Subcutaneous abdominal adipose tissue (tissue), 5 donors: ENCODE measurements at regions not wholly inside any gene's neighbourhood (a gene's known extent, or its start where the extent isn't known, plus 50 kb on each side); places are given as distances from the start of the nearest gene placed in this dataset.
A peak's percentile ranks its signal among the peaks of the same experiment; 100 is the strongest.

ENCODE experiments used
- H3K27ac ChIP-seq: one replicate; pipeline ENCODE4 v1.7.0; 2013; ENCODE audit warnings: low read depth, mild to moderate bottlenecking, inconsistent platforms, low read length, moderate library complexity
- H3K27me3 ChIP-seq, 5 donors: one replicate each; pipeline ENCODE4 v1.7.0; 2013; ENCODE audit warnings: low read length in 5 of 5, inconsistent platforms in 1 of 5; ENCODE audit not compliant: control insufficient read depth in 5 of 5, insufficient read depth in 4 of 5
- H3K36me3 ChIP-seq, 5 donors: one replicate each; pipeline ENCODE4 v1.7.0; 2013; ENCODE audit warnings: low read length in 5 of 5; ENCODE audit not compliant: control insufficient read depth in 5 of 5, insufficient read depth in 5 of 5
- H3K4me1 ChIP-seq, 5 donors: one replicate each; pipeline ENCODE4 v1.7.0; 2013; ENCODE audit warnings: low read length in 5 of 5, mild to moderate bottlenecking in 3 of 5, moderate library complexity in 1 of 5; ENCODE audit not compliant: control insufficient read depth in 5 of 5, insufficient read depth in 5 of 5
- H3K4me3 ChIP-seq, 5 donors: one replicate each; pipeline ENCODE4 v1.7.0; 2013; ENCODE audit warnings: low read length in 5 of 5, low read depth in 1 of 5
- H3K9ac ChIP-seq, 5 donors: one replicate each; pipeline ENCODE4 v1.7.0; 2013; ENCODE audit warnings: low read length in 5 of 5, mild to moderate bottlenecking in 4 of 5, moderate library complexity in 3 of 5
- H3K9me3 ChIP-seq, 5 donors: one replicate each; pipeline ENCODE4 v1.7.0; 2013; ENCODE audit warnings: low read length in 5 of 5; ENCODE audit not compliant: control insufficient read depth in 5 of 5
- donor health status: healthy.
- donor health status: healthy.
- donor health status: healthy.
- donor health status: healthy.
- donor health status: healthy.

DNA sequence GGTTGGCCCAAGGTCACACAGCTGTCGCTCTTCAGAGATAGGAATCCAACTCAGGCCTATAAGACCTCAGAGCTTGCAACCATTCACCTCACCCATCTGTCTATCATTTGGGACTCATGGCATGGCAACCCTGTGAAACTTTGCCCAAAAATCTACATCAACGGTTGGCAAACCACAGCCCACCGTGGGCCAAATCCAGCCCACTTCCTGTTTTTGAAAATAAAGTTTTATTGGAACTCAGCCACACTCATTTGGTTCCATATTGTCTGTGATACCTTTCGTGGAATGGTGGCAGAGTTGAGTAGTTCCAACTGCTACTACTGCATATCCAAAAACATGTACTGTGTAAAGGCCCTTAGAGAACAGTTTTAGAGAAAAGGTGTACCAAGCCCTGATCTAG is 307.8 kb downstream of the MN1 start:
- Histone ChIP-seq H3K27me3 (no peaks in the 10 kb centered on the region), H3K9me3 (peaks cover 0 to 14% (median 3%) of the 10 kb centered on the region in 5 donors), H3K4me3 (no peak overlapping the region)

DNA sequence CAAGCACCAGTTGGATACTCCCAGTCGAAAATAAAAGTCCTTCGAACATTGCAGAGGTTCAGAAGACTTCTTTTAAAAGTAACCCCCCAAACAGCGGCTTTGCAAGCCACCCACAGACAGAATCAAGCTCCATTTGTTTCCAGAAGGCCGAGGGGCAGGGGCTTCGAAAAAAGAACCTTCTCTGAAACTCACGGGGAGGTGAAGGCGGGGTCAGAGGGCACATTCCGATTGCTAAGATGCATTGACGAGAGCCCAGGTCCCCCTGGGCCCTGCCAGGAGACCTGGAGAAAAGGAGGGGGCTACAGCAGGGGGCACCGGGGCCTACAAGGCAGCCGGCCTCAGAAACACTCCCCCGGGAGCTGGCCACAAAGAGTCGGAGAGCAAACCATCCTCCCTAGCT is 306.8 kb downstream of the MN1 start:
- H3K9ac ChIP-seq = no peak overlapping the region

More for the DNA sequence above, 307.8 kb downstream of the MN1 start:
- Histone ChIP-seq H3K36me3 (no peaks in the 10 kb centered on the region), H3K27ac (no peak overlapping the region), H3K9ac (no peak overlapping the region), H3K4me1 (peaks cover 0 to 3% (median 0%) of the 10 kb centered on the region in 5 donors)

DNA sequence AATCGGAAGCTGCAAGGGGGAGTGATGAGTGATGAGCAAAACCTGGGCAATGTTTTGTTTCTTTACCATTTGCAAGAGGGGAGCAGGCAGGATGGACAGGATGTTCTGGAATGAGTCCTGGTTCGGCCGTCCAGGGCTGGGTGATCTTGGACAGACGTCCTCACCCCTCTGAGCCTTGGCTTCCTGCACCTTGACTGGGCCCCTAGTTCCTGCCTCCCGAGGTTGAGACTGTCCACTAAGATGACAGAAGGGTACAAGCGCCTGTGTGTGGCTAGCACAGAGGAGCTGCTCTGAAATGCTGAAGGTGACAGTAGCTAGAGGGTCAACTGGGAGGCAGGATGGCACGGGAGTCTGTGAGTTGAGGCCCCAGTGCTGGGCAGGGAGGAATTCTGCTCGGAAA is 306.2 kb downstream of the MN1 start:
- no peaks in the 10 kb centered on the region for H3K4me1 ChIP-seq
- H3K4me3 ChIP-seq = no peak overlapping the region
- H3K9me3 ChIP-seq = peaks cover 0 to 14% (median 3%) of the 10 kb centered on the region in 5 donors
- no peak overlapping the region for H3K9ac ChIP-seq
- no peak overlapping the region for H3K27ac ChIP-seq
- no peaks in the 10 kb centered on the region for H3K36me3 ChIP-seq
- no peaks in the 10 kb centered on the region for H3K27me3 ChIP-seq

More for the DNA sequence above, 306.8 kb downstream of the MN1 start:
- Histone ChIP-seq H3K4me1 (no peaks in the 10 kb centered on the region), H3K4me3 (no peak overlapping the region), H3K27ac (no peak overlapping the region), H3K27me3 (no peaks in the 10 kb centered on the region), H3K36me3 (no peaks in the 10 kb centered on the region), H3K9me3 (peaks cover 0 to 14% (median 3%) of the 10 kb centered on the region in 5 donors)

DNA sequence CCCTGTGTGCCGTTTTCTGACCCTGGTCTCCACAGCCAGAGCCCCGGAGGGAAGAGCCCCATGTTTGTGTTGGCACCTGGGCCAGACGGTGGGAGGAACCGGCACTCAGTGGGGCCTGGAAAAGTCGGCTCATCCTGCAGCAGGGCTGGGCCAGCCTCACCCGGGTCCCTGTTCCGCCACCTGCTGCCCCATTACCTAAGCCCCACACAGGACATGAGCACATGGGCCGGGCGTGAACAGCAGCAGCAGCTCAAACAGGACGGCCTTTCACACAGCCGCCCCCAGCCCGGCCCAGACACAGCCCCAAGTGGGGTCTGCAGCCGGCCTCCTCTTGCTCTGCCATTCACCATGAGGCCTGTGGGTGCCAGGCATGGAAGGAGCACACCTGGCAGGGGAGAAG is 302.4 kb downstream of the MN1 start:
- no peak overlapping the region for H3K9ac ChIP-seq

DNA sequence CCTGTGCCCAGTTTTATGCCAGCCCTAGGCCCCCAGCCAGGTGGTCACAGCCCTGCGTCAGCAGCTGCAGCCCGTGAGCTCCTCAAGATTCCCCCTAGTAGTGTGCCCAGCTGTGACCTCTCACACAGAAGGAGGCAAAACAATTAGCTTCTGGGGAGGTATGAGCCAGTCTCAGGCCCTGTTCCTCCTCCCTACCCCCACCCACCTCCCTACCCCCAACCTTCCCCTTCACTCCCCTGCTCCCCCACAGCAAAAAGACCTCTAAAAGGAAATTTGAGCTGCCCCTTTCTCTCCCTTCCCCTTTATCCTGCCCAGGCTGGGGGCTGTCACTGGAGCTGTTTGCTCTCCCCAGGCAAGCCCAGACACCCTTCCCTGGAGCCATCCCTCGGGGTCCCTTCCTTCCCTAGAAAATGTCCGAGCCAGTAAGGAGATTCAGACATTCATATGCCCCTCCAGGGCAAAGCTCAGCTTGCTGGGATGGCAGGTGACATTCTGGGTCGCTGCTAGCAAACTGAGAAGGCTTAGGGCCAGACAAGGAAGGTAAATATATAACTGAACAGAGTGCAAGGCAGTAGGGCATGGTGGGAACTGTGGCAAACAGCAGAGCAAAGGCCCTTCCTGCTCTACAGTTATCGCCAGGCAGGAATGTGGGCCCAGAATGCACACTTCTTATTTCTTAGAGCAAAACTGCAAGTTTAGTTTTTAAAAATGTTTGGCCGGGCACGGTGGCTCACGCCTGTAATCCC is 300.2 kb downstream of the MN1 start:
- peaks cover 0 to 10% (median 5%) of the 10 kb centered on the region in 5 donors for H3K4me1 ChIP-seq
- no peak overlapping the region for H3K9ac ChIP-seq
- H3K9me3 ChIP-seq = peaks cover 0 to 3% (median 0%) of the 10 kb centered on the region in 5 donors

More for the DNA sequence above, 302.4 kb downstream of the MN1 start:
- H3K36me3 ChIP-seq = no peaks in the 10 kb centered on the region
- H3K27ac ChIP-seq = no peak overlapping the region
- H3K27me3 ChIP-seq = no peaks in the 10 kb centered on the region
- no peak overlapping the region for H3K4me3 ChIP-seq
- H3K9me3 ChIP-seq = peaks cover 0 to 3% (median 0%) of the 10 kb centered on the region in 5 donors
- H3K4me1 ChIP-seq = no peaks in the 10 kb centered on the region

DNA sequence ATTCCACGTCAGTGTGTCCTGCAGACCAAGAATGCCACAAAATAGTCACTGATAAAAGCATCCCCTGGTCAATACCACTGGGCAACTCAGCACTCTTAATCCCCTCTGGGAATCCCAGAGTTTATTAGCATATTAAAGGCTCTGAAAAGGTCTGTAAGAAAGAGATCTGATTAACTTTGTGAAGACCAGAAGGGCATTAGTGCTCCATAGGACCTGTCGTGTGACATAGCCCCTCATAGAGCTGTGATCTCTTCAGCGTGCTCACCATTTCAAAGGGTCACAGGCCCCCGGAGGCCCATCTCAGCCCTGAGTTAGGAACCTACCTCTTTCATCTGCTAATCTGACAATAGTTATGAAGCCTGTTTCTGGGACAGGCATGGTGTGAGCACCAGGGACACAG is 299.2 kb downstream of the MN1 start:
- Histone ChIP-seq H3K9me3 (peaks cover 0 to 3% (median 0%) of the 10 kb centered on the region in 5 donors), H3K27me3 (no peaks in the 10 kb centered on the region), H3K4me3 (no peak overlapping the region), H3K27ac (no peak overlapping the region), H3K36me3 (no peaks in the 10 kb centered on the region), H3K9ac (no peak overlapping the region), H3K4me1 (peaks cover 2 to 15% (median 11%) of the 10 kb centered on the region in 5 donors)

More for the DNA sequence above, 300.2 kb downstream of the MN1 start:
- H3K4me3 ChIP-seq = no peak overlapping the region
- H3K27ac ChIP-seq = no peak overlapping the region
- H3K27me3 ChIP-seq = no peaks in the 10 kb centered on the region
- no peaks in the 10 kb centered on the region for H3K36me3 ChIP-seq

DNA sequence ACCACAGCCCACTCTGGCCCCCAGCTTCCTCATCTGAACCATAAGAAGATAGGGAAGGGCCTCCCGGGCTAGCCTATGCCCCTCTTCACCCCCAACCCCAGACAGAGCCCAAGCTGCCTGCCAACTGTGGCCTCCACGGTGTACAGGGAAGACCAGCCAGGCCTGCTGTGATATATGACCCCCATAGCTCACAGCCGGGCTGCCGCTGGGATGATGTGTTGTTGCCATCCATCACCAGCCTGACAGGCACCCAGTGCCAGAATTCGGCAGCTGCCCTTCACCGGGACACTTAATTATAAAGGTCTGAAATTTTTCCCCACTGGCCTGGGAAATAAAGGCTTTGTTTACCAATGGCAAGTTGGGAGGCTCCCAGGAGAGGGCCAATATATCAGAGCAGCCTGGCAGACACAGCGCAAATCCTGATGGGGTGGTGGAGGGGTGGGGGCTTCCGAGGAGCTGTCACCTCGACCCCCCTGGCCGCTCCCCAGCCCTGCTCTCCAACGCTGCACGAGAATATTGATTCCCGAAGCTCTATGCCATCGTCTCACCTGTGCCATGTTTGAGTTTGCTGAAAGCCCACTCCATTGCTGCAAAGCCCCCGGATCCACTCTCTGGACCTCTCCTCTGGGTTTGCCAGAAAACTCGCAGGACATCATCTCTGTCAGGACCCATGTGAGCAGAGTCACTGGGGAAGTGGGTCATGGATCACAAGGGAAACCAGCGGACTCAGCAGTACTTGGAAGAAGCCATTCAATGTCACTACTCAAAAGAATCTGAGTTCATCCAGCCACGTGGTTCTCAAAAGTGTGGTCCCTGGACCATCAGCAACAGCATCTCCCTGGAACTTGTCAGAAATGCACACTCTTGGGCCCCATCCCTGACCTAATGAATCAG is 296.9 kb downstream of the MN1 start:
- Histone ChIP-seq H3K36me3 (no peaks in the 10 kb centered on the region), H3K4me1 (peaks cover 2 to 15% (median 11%) of the 10 kb centered on the region in 5 donors), H3K9me3 (peaks cover 0 to 3% (median 0%) of the 10 kb centered on the region in 5 donors), H3K27me3 (no peaks in the 10 kb centered on the region), H3K4me3 (peak overlapping the region in 1 of 5 donors; percentile 12), H3K9ac (no peak overlapping the region), H3K27ac (no peak overlapping the region)

DNA sequence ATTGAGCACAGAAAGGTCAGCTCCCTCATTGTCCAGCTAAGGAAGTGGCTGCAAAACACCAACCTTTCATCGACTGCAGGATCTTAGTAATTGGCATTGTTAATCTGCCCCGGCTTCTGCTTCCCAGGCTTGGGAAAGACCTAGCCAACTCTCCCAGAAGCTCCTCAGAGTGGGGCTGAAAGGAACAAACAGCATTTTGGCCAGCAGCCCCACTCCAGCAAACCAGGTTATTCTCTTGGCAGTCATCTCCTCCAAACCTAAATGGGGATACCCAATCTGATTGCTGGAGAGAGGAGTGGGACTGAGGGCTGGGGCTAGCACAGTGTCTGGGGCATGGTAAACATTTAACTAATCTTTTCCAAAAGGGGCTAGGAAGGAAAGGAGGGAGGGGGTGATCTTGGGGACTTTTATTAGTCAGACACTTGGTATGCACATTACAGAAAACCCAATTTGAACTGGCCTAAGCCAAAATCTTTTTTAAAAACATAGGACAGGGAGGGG is 294.4 kb downstream of the MN1 start:
- no peak overlapping the region for H3K4me3 ChIP-seq
- H3K9me3 ChIP-seq = peaks cover 0 to 3% (median 0%) of the 10 kb centered on the region in 5 donors
- H3K36me3 ChIP-seq = no peaks in the 10 kb centered on the region
- H3K27me3 ChIP-seq = no peaks in the 10 kb centered on the region
- no peak overlapping the region for H3K27ac ChIP-seq
- peaks cover 2 to 27% (median 16%) of the 10 kb centered on the region in 5 donors for H3K4me1 ChIP-seq
- no peak overlapping the region for H3K9ac ChIP-seq

DNA sequence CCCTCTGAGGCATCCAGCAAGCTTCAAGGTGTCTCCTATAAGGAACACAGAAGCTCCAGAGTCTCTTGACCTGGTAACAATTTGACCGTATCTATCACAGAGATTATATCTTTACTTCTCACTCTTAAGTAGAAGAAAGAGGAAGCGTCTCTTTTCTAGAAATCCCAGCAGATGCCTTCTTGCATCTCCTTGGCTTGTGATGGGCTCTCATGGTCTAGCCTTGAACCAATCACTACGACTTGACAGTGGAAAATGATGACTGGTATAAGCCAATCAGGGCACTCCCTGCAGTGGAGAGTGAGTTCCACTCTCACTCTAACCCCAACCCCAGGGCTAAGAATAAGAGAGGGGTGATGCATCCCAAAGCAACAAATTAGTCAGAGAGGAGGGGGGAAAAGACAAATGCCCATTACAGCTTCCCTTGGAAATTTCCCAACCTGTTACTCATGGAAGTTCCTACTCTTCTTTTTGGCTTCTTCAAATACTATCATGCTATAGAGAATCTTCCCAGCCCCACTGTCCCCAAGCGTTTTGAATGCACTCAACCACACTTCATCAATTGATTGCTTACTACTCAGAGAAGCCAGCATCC is 293.5 kb downstream of the MN1 start:
- H3K4me3 ChIP-seq = no peak overlapping the region
- no peak overlapping the region for H3K9ac ChIP-seq
- H3K27me3 ChIP-seq = no peaks in the 10 kb centered on the region
- peaks cover 2 to 36% (median 24%) of the 10 kb centered on the region in 5 donors for H3K4me1 ChIP-seq
- no peaks in the 10 kb centered on the region for H3K36me3 ChIP-seq
- peaks cover 0 to 3% (median 0%) of the 10 kb centered on the region in 5 donors for H3K9me3 ChIP-seq
- no peak overlapping the region for H3K27ac ChIP-seq
